ENCODE measurements at regions not wholly inside any gene's neighbourhood (a gene's known extent, or its start where the extent isn't known, plus 50 kb on each side); places are given as distances from the start of the nearest gene placed in this dataset.
"Not testable (repeated sequence)": the region's sequence is repeated elsewhere in the genome, so short reads cannot be mapped to it uniquely, and the experiment has no call there.

GRCh38 chr16:66028510-66029216, 337.8 kb upstream of the CDH5 start:
- DNase-seq (ENCODE audit: insufficient read length, low spot score): no peak
- TF ChIP-seq, protein P1, sequence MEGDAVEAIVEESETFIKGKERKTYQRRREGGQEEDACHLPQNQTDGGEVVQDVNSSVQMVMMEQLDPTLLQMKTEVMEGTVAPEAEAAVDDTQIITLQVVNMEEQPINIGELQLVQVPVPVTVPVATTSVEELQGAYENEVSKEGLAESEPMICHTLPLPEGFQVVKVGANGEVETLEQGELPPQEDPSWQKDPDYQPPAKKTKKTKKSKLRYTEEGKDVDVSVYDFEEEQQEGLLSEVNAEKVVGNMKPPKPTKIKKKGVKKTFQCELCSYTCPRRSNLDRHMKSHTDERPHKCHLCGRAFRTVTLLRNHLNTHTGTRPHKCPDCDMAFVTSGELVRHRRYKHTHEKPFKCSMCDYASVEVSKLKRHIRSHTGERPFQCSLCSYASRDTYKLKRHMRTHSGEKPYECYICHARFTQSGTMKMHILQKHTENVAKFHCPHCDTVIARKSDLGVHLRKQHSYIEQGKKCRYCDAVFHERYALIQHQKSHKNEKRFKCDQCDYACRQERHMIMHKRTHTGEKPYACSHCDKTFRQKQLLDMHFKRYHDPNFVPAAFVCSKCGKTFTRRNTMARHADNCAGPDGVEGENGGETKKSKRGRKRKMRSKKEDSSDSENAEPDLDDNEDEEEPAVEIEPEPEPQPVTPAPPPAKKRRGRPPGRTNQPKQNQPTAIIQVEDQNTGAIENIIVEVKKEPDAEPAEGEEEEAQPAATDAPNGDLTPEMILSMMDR (IDR thresholded peaks at IDR 0.05; ENCODE audit: insufficient read depth, missing control alignments): no peak
- FAIRE-seq: no peak

- TF ChIP-seq, protein P1 (IDR thresholded peaks at IDR 0.05; ENCODE audit: insufficient read depth, missing control alignments): no peak
- no peak for FAIRE-seq
- no peak for DNase-seq (ENCODE audit: insufficient read length, low spot score)
These were observed 339.6 kb upstream of the CDH5 start for GRCh38 chr16:66026787-66027330.

GRCh38 chr16:66026211-66026610, 340.3 kb upstream of the CDH5 start:
- no peak for DNase-seq (ENCODE audit: insufficient read length, low spot score)
- TF ChIP-seq, protein P1 (IDR thresholded peaks at IDR 0.05; ENCODE audit: insufficient read depth, missing control alignments): peak; percentile 72
- no peak for FAIRE-seq

GRCh38 chr16:66025751-66026150, 340.7 kb upstream of the CDH5 start:
- DNase-seq (ENCODE audit: insufficient read length, low spot score): no peak
- FAIRE-seq: no peak
- TF ChIP-seq, protein P1 (IDR thresholded peaks at IDR 0.05; ENCODE audit: insufficient read depth, missing control alignments): no peak

- DNase-seq (ENCODE audit: insufficient read length, low spot score); FAIRE-seq: not testable (repeated sequence)
These were observed 341.9 kb upstream of the CDH5 start for GRCh38 chr16:66024567-66024966.

- TF ChIP-seq, protein P1 (IDR thresholded peaks at IDR 0.05; ENCODE audit: insufficient read depth, missing control alignments): no peak
- DNase-seq (ENCODE audit: insufficient read length, low spot score) (no peak), FAIRE-seq (no peak)
These were observed 343.0 kb upstream of the CDH5 start for GRCh38 chr16:66023481-66023880.

DNA sequence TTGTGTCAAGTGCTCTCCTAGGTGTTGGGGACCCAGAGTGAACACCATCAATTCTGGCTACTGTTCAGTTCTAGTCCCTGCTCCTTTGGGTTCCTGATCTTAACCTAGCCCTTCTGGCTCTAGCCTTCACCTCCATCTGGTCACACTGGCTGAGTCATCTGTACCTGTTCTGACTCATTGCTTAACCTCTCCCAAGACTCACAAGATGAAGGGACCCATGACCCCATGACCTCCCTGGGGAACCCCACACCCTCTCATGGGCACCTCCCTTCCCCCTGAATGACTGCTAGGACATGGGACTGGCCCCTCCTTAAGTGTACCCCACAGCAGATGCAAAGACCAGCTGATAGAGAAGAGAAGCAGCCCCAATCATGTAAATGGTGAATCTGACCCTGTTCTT, 345.8 kb upstream of the CDH5 start:
- DNase-seq (ENCODE audit: insufficient read length, low spot score): no peak
- TF ChIP-seq, protein P1 (IDR thresholded peaks at IDR 0.05; ENCODE audit: insufficient read depth, missing control alignments): no peak
- no peak for FAIRE-seq

Measured in D721Med (cell line).